Panc1 (cell line): ENCODE measurements at regions not wholly inside any gene's neighbourhood (a gene's known extent, or its start where the extent isn't known, plus 50 kb on each side); places are given as distances from the start of the nearest gene placed in this dataset.

Experiments
- ATAC-seq: fragments of 200-7000 bp; cut with Tn5 transposase; 2 replicates; pipeline ENCODE4 v1.9.1; 2020; ENCODE audit warnings: mild to moderate bottlenecking, moderate library complexity
- BruUV-seq: library from RNA; stranded (reverse); fragments of 400-500 nt; replicated peaks from 2 replicates; lab custom pipeline; 2021; lab: Mats Ljungman, UMichigan
- CTCF ChIA-PET: fragments of 300-600 bp; sonication (Branson Sonifier 250); formaldehyde crosslinking; loops from one replicate; lab custom pipeline; 2022; ENCODE audit warnings: antibody characterized with exemption; lab: Charles Lee
- POLR2A ChIA-PET: fragments of 300-600 bp; sonication (Branson Sonifier 250); formaldehyde crosslinking; loops from one replicate; lab custom pipeline; 2022; ENCODE audit warnings: antibody characterized with exemption; lab: Charles Lee
- DNase-seq: peaks from one replicate; pipeline ENCODE4 v3.0.0-alpha.2; 2010; ENCODE audit warnings: low read depth, low spot score
- H3K27ac ChIP-seq: 2 replicates; pipeline ENCODE4 v1.5.1; 2011; ENCODE audit warnings: mild to moderate bottlenecking, low read length, inconsistent platforms
- H3K27me3 ChIP-seq: fragments of 200-500 bp; sonication (Bioruptor generic); 2 replicates; pipeline ENCODE4 v1.6.0; 2014; ENCODE audit warnings: low read length, inconsistent platforms; ENCODE audit not compliant: control insufficient read depth, insufficient read depth
- H3K36me3 ChIP-seq: fragments of 200-500 bp; sonication (Bioruptor generic); 2 replicates; pipeline ENCODE4 v1.5.1; 2014; ENCODE audit warnings: inconsistent platforms, mild to moderate bottlenecking, low read length, moderate library complexity; ENCODE audit not compliant: control insufficient read depth, insufficient read depth
- H3K4me1 ChIP-seq: 2 replicates; pipeline ENCODE4 v1.5.1; 2011; ENCODE audit warnings: inconsistent platforms, mild to moderate bottlenecking, low read length, moderate library complexity; ENCODE audit not compliant: control insufficient read depth, insufficient read depth
- H3K4me3 ChIP-seq, 2 experiments: 2 replicates each; pipeline ENCODE4 v1.5.1; 2011 to 2012; ENCODE audit warnings: low read depth in 2 of 2, low read length in 2 of 2, mild to moderate bottlenecking in 2 of 2, inconsistent platforms in 1 of 2, moderate library complexity in 1 of 2
- H3K9me3 ChIP-seq: fragments of 200-500 bp; sonication (Bioruptor generic); 2 replicates; pipeline ENCODE4 v1.5.1; 2014; ENCODE audit warnings: low read depth, mild to moderate bottlenecking, inconsistent platforms, low read length, moderate library complexity; ENCODE audit not compliant: control insufficient read depth, insufficient read depth
- CTCF ChIP-seq: fragments of 450-650 bp; IDR thresholded peaks from 2 replicates; pipeline ENCODE4 v1.5.1; 2017; ENCODE audit warnings: mild to moderate bottlenecking
- POLR2AphosphoS5 ChIP-seq: IDR thresholded peaks from 2 replicates; pipeline ENCODE4 v1.6.1; 2012; ENCODE audit warnings: mild to moderate bottlenecking, low read depth, low read length, moderate library complexity
- REST ChIP-seq, 2 experiments: IDR thresholded peaks; 2 replicates each; pipeline ENCODE4 v1.6.1; 2011 to 2012; ENCODE audit warnings: low read depth in 2 of 2, control low read depth in 1 of 2, low read length in 1 of 2, mild to moderate bottlenecking in 1 of 2, moderate library complexity in 1 of 2; ENCODE audit not compliant: insufficient read depth in 1 of 2
- SIN3A ChIP-seq: IDR thresholded peaks from 2 replicates; pipeline ENCODE4 v1.6.1; 2012; ENCODE audit warnings: low read depth, mild to moderate bottlenecking, low read length, moderate library complexity, borderline replicate concordance; ENCODE audit not compliant: insufficient read depth
- TCF7L2 ChIP-seq: IDR thresholded peaks from 2 replicates; pipeline ENCODE4 v1.6.1; 2011; ENCODE audit warnings: mild to moderate bottlenecking, low read depth, low read length, inconsistent platforms
- in situ Hi-C: cut with HindIII; loops from 2 replicates; pipeline ENCODE4 v1.10.0; 2016; ENCODE audit warnings: low sequenced_read_pairs, low pct_unique_long_range_greater_than_20kb
- intact Hi-C: fragments of 100-400 bp; cut with micrococcal nuclease; formaldehyde crosslinking; loops from one replicate; pipeline ENCODE4 v1.10.0; 2022; ENCODE audit not compliant: unreplicated experiment

GRCh38 chr7:118087126-118087525 is 96.8 kb upstream of the LSM8 start:
- intact Hi-C loops (no loop called here), in situ Hi-C loops (no loop called here)
- BruUV-seq = no TSS peak
- H3K4me3 ChIP-seq = no peak overlapping the region
- POLR2A ChIA-PET = no interaction called here
- no peak overlapping the region for H3K27ac ChIP-seq
- H3K36me3 ChIP-seq = no peaks in the 10 kb centered on the region
- ATAC-seq = no peak
- H3K9me3 ChIP-seq = no peaks in the 10 kb centered on the region
- no peaks in the 10 kb centered on the region for H3K27me3 ChIP-seq
- CTCF ChIA-PET = no interaction called here
- DNase-seq = no peak
- TF ChIP-seq CTCF (no peak), POLR2AphosphoS5 (no peak), SIN3A (no peak), TCF7L2 (no peak), REST (IDR thresholded peaks at IDR 0.05; ENCODE audit: insufficient read depth in 1 of 2, low read depth in 2 of 2, low read length in 1 of 2) (no peak)
- H3K4me1 ChIP-seq = no peaks in the 10 kb centered on the region

GRCh38 chr7:118094044-118094443 is 89.9 kb upstream of the LSM8 start:
- Histone ChIP-seq H3K9me3 (no peaks in the 10 kb centered on the region), H3K27me3 (0 out of 2 replicates have a peak, but pooled peaks cover 2% of the 10 kb centered on the region), H3K4me3 (no peak overlapping the region), H3K36me3 (no peaks in the 10 kb centered on the region), H3K4me1 (no peaks in the 10 kb centered on the region), H3K27ac (no peak overlapping the region)
- DNase-seq (no peak), ATAC-seq (no peak)
- TF ChIP-seq POLR2AphosphoS5 (no peak), REST (IDR thresholded peaks at IDR 0.05; ENCODE audit: insufficient read depth in 1 of 2, low read depth in 2 of 2, low read length in 1 of 2) (no peak), CTCF (no peak), SIN3A (no peak), TCF7L2 (no peak)
- CTCF ChIA-PET = no interaction called here
- intact Hi-C loops = no loop called here
- in situ Hi-C loops = no loop called here
- BruUV-seq = no TSS peak
- POLR2A ChIA-PET = no interaction called here
